ENCODE measurements at regions not wholly inside any gene's neighbourhood (a gene's known extent, or its start where the extent isn't known, plus 50 kb on each side); places are given as distances from the start of the nearest gene placed in this dataset.

DNA sequence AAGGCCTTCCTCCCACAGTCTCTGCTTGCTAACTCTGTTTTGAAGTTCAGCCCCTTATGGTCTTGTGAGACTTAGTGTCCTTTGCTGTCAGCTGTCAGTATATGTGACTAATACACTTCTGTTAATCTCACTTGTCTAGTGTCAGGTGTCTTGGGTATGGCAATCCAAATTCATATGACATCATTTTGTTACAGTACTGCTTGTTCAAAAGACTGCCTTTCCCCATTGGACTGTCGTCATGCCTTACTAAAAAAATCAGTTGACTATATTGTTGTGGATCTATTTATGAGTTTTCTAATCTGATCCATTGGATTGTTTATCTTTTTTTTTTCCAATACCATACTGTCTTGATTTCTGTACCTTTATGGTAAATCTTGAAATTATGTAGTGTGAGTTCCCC is 611.4 kb upstream of the HS6ST1 start:
- H3K4me3 ChIP-seq (ENCODE audit: low read depth, low read length), result no peak overlapping the region
- no peak for DNase-seq (ENCODE audit: low read depth)
- TF ChIP-seq, protein P1, sequence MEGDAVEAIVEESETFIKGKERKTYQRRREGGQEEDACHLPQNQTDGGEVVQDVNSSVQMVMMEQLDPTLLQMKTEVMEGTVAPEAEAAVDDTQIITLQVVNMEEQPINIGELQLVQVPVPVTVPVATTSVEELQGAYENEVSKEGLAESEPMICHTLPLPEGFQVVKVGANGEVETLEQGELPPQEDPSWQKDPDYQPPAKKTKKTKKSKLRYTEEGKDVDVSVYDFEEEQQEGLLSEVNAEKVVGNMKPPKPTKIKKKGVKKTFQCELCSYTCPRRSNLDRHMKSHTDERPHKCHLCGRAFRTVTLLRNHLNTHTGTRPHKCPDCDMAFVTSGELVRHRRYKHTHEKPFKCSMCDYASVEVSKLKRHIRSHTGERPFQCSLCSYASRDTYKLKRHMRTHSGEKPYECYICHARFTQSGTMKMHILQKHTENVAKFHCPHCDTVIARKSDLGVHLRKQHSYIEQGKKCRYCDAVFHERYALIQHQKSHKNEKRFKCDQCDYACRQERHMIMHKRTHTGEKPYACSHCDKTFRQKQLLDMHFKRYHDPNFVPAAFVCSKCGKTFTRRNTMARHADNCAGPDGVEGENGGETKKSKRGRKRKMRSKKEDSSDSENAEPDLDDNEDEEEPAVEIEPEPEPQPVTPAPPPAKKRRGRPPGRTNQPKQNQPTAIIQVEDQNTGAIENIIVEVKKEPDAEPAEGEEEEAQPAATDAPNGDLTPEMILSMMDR (conservative IDR thresholded peaks at IDR 0.05; ENCODE audit: low read depth, low read length), result no peak

DNA sequence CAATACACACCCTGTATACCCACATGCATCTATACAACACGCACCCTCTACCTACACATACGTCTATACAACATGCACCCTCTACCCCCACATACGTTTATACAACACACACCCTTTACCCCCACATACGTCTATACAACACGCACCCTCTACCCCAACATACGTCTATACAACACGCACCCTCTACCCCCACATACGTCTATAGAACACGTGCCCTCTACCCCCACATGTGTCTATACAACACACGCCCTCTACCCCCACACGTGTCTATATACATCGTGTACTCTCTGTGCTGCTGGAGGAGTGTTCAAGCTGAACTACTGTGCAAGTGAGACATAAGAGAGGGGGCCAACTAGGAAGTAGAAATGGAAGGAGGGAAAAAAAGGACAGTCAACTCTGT is 621.7 kb upstream of the HS6ST1 start:
- DNase-seq (ENCODE audit: low read depth), result no peak
- TF ChIP-seq, protein P1 (conservative IDR thresholded peaks at IDR 0.05; ENCODE audit: low read depth, low read length), result no peak
- no peak overlapping the region for H3K4me3 ChIP-seq (ENCODE audit: low read depth, low read length)

DNA sequence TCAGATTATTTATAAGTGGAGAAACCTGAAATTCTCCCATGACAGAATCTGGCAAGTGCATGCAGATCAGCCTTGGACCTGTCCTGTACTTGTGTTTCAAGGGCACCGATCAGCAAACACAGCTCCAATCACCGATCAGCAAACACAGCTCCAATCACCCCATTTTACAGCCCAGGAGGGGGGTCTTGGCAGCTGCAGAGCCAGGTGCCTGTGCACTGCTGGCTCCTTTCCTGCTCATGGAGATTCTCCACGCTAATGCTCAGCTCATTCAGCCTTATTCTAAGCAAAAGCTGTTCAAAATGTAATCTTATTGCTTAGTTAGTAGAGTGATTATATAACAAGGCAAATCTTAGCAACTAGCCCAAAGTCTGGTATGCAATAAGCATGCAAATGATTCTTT is 623.1 kb upstream of the HS6ST1 start:
- H3K4me3 ChIP-seq (ENCODE audit: low read depth, low read length), result no peak overlapping the region
- no peak for DNase-seq (ENCODE audit: low read depth)

DNA sequence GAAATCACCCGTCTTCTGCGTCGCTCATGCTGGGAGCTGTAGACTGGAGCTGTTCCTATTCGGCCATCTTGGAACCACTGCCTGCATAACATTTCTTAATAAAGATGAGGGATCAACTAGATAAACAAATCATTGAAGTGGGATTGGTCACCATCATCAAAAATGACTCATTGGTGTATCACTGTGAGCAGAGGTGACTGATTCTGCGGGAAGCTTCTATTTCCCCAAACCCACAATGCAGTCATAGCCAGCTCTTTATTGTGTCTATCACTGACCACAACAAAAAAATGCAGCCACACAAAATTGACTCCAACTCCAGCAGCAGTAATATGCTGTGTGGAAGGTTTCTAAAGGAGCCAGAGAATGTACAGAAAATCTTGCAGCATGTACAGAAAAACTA is 630.7 kb upstream of the HS6ST1 start:
- no peak overlapping the region for H3K4me3 ChIP-seq (ENCODE audit: low read depth, low read length)
- DNase-seq (ENCODE audit: low read depth), result no peak
- TF ChIP-seq, protein P1 (conservative IDR thresholded peaks at IDR 0.05; ENCODE audit: low read depth, low read length), result no peak

More for the DNA sequence above, 623.1 kb upstream of the HS6ST1 start:
- TF ChIP-seq, protein P1 (conservative IDR thresholded peaks at IDR 0.05; ENCODE audit: low read depth, low read length), result no peak

DNA sequence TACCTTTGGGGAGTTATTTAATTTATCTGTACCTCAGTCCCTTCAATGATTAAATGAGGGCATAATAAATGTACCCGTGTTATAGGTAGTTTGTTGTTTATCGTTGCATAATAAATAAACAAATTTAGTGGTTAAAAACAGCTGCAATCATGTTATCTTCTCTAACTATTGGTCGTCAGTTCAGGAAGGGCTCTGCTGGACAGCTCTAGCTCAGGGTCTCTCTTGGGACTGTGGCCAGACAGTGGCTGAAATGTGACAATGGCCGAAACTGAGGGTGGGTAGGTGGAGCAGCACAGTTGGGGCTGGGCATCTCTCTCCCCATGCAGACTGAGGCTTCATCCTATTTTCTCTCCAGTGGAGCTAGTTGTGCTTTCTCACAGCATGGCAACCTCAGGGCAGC is 632.1 kb upstream of the HS6ST1 start:
- TF ChIP-seq, protein P1 (conservative IDR thresholded peaks at IDR 0.05; ENCODE audit: low read depth, low read length), result no peak
- H3K4me3 ChIP-seq (ENCODE audit: low read depth, low read length), result no peak overlapping the region
- DNase-seq (ENCODE audit: low read depth), result no peak

DNA sequence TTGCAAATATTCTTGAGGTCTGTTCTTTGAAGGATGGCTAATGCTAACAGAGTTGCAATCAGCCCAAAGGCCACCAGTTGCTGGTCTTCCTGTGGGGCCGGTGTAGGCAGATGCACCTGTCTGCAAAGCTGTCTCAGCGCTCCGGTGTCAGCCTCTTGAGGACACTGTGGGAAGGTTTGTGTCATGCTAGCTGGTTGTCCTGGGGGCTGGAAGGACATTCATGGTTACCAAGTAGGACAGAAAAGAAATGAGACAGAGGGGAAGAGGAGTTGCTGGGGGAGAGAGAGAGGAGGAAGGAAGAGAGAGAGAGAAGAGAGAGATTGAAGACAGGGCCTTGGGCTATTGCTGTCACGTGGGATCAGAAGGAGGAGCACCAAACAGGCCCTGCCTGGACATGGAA is 639.6 kb upstream of the HS6ST1 start:
- TF ChIP-seq, protein P1 (conservative IDR thresholded peaks at IDR 0.05; ENCODE audit: low read depth, low read length), result no peak
- DNase-seq (ENCODE audit: low read depth), result no peak
- H3K4me3 ChIP-seq (ENCODE audit: low read depth, low read length), result no peak overlapping the region

DNA sequence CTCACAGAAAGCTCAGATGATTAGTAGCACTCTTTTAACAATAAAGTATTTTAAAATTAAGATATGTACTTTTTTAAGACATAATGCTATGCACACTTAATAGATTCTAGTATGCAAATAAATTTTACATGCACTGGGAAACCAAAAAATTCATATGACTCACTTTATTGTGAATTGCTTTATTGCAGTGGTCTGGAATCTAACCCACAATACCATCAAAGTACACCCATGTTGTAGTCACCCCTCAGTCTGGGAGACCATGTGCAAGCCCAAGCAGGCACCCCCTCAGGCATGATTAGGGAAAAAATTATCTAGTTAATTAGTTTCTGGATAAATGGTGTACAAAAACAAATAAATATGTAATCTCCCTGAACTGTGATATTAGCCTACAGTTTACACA is 649.0 kb upstream of the HS6ST1 start:
- DNase-seq (ENCODE audit: low read depth), result no peak
- TF ChIP-seq, protein P1 (conservative IDR thresholded peaks at IDR 0.05; ENCODE audit: low read depth, low read length), result no peak
- H3K4me3 ChIP-seq (ENCODE audit: low read depth, low read length), result no peak overlapping the region
